Thoracic aorta (tissue), 2 donors: ENCODE measurements at regions not wholly inside any gene's neighbourhood (a gene's known extent, or its start where the extent isn't known, plus 50 kb on each side); places are given as distances from the start of the nearest gene placed in this dataset.

Experiments
- ATAC-seq: fragments of 150-250 bp; one replicate; pipeline ENCODE4 v1.8.0; 2017; ENCODE audit warnings: low read depth; ENCODE audit not compliant: insufficient number of reproducible peaks, low FRiP score
- DNase-seq: peaks from one replicate; pipeline ENCODE4 v3.0.0-alpha.2; 2020; ENCODE audit warnings: low spot score
- H3K27ac ChIP-seq, 2 donors: fragments of 200-600 bp; sonication (generic); 1 replicate in 1 of 2; 2 replicates in 1 of 2; pipeline ENCODE4 v1.5.1; 2016; ENCODE audit warnings: mild to moderate bottlenecking in 2 of 2, moderate library complexity in 2 of 2
- H3K27me3 ChIP-seq: fragments of 200-600 bp; sonication (generic); replicated peaks from 2 replicates; pipeline ENCODE4 v1.6.0; 2016; ENCODE audit warnings: mild to moderate bottlenecking; ENCODE audit not compliant: insufficient read depth
- H3K36me3 ChIP-seq: fragments of 200-600 bp; sonication (generic); one replicate; pipeline ENCODE4 v1.5.1; 2016
- H3K4me1 ChIP-seq, 2 donors: fragments of 200-600 bp; sonication (generic); 1 replicate in 1 of 2; 2 replicates in 1 of 2; pipeline versions ENCODE4 v1.5.1 to v1.6.0; 2016; ENCODE audit warnings: low read depth in 2 of 2, mild to moderate bottlenecking in 1 of 2; ENCODE audit not compliant: control insufficient read depth in 1 of 2
- H3K4me3 ChIP-seq: fragments of 200-600 bp; sonication (generic); 2 replicates; pipeline ENCODE4 v1.5.1; 2016; ENCODE audit warnings: mild to moderate bottlenecking
- H3K9me3 ChIP-seq: fragments of 200-600 bp; sonication (generic); 2 replicates; pipeline ENCODE4 v1.5.1; 2016
- CTCF ChIP-seq: fragments of 200-600 bp; sonication (generic); IDR thresholded peaks from one replicate; pipeline ENCODE4 v1.5.1; 2019; ENCODE audit warnings: antibody characterized with exemption

GRCh38 chr1:221336126-221336525 lies 405.8 kb downstream of the DUSP10 start:
- Histone ChIP-seq H3K27me3 (no peaks in the 10 kb centered on the region), H3K4me3 (peak overlapping the region; percentile 32), H3K9me3 (peaks cover 9% of the 10 kb centered on the region), H3K27ac (peak overlapping the region; percentile 27 to 35), H3K4me1 (peaks cover 24 to 37% of the 10 kb centered on the region in 2 donors), H3K36me3 (no peaks in the 10 kb centered on the region)
- ATAC-seq (no peak), DNase-seq (no peak)
- TF ChIP-seq CTCF = no peak

GRCh38 chr1:221337106-221337505 lies 404.8 kb downstream of the DUSP10 start:
- Histone ChIP-seq H3K27ac (no peak overlapping the region), H3K27me3 (no peaks in the 10 kb centered on the region), H3K9me3 (peaks cover under 1% of the 10 kb centered on the region), H3K4me1 (peaks cover 24 to 37% of the 10 kb centered on the region in 2 donors), H3K4me3 (no peak overlapping the region), H3K36me3 (no peaks in the 10 kb centered on the region)
- DNase-seq (no peak), ATAC-seq (no peak)
- no peak for TF ChIP-seq CTCF

- Histone ChIP-seq H3K9me3 (no peaks in the 10 kb centered on the region), H3K27me3 (no peaks in the 10 kb centered on the region), H3K36me3 (no peaks in the 10 kb centered on the region), H3K27ac (no peak overlapping the region), H3K4me3 (no peak overlapping the region), H3K4me1 (no peaks in the 10 kb centered on the region)
- TF ChIP-seq CTCF = no peak
- ATAC-seq (no peak), DNase-seq (no peak)
Observed at GRCh38 chr1:221343136-221343535, 398.8 kb downstream of the DUSP10 start.

GRCh38 chr1:221343607-221344006 lies 398.3 kb downstream of the DUSP10 start:
- H3K27me3 ChIP-seq = no peaks in the 10 kb centered on the region
- no peaks in the 10 kb centered on the region for H3K9me3 ChIP-seq
- no peaks in the 10 kb centered on the region for H3K4me1 ChIP-seq
- ATAC-seq (no peak), DNase-seq (no peak)
- H3K36me3 ChIP-seq = no peaks in the 10 kb centered on the region
- no peak overlapping the region for H3K4me3 ChIP-seq
- TF ChIP-seq CTCF = no peak
- no peak overlapping the region for H3K27ac ChIP-seq

- Histone ChIP-seq H3K4me1 (no peaks in the 10 kb centered on the region), H3K9me3 (no peaks in the 10 kb centered on the region), H3K27me3 (no peaks in the 10 kb centered on the region), H3K27ac (no peak overlapping the region), H3K4me3 (no peak overlapping the region), H3K36me3 (no peaks in the 10 kb centered on the region)
- no peak for TF ChIP-seq CTCF
- DNase-seq = no peak
- no peak for ATAC-seq
Observed at GRCh38 chr1:221344693-221345092, 397.2 kb downstream of the DUSP10 start.
